ENCODE measurements at regions not wholly inside any gene's neighbourhood (a gene's known extent, or its start where the extent isn't known, plus 50 kb on each side); places are given as distances from the start of the nearest gene placed in this dataset.
"Not testable (repeated sequence)": the region's sequence is repeated elsewhere in the genome, so short reads cannot be mapped to it uniquely, and the experiment has no call there.

GRCh38 chr7:65800890-65801341, 72.0 kb upstream of the VKORC1L1 start:
- Histone ChIP-seq H3K4me2 (ENCODE audit: low read length) (no peak overlapping the region), H2AFZ (ENCODE audit: low read depth, low read length) (no peak overlapping the region), H3K4me3 (ENCODE audit: low read length) (no peak overlapping the region), H3K79me2 (replicated peaks; ENCODE audit: insufficient read depth, low read length) (no peaks in the 10 kb centered on the region), H3K36me3 (ENCODE audit: insufficient read depth, low read length) (no peaks in the 10 kb centered on the region), H3K9ac (ENCODE audit: low read length) (no peak overlapping the region), H3K9me2 (ENCODE audit: insufficient read depth, low read length) (no peaks in the 10 kb centered on the region), H3F3A (ENCODE audit: insufficient read depth, low read length, poor library complexity, severe bottlenecking) (no peaks in the 10 kb centered on the region), H3K27me3 (ENCODE audit: insufficient read depth, low read depth, low read length) (no peaks in the 10 kb centered on the region), H4K20me1 (ENCODE audit: insufficient read depth) (no peaks in the 10 kb centered on the region), H3K27ac (ENCODE audit: low read length) (no peak overlapping the region), H3K9me3 (ENCODE audit: low read length) (no peaks in the 10 kb centered on the region)
- TF ChIP-seq, protein P1, sequence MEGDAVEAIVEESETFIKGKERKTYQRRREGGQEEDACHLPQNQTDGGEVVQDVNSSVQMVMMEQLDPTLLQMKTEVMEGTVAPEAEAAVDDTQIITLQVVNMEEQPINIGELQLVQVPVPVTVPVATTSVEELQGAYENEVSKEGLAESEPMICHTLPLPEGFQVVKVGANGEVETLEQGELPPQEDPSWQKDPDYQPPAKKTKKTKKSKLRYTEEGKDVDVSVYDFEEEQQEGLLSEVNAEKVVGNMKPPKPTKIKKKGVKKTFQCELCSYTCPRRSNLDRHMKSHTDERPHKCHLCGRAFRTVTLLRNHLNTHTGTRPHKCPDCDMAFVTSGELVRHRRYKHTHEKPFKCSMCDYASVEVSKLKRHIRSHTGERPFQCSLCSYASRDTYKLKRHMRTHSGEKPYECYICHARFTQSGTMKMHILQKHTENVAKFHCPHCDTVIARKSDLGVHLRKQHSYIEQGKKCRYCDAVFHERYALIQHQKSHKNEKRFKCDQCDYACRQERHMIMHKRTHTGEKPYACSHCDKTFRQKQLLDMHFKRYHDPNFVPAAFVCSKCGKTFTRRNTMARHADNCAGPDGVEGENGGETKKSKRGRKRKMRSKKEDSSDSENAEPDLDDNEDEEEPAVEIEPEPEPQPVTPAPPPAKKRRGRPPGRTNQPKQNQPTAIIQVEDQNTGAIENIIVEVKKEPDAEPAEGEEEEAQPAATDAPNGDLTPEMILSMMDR (IDR thresholded peaks at IDR 0.05; ENCODE audit: poor library complexity, severe bottlenecking), result no peak
- TF ChIP-seq, protein P2, sequence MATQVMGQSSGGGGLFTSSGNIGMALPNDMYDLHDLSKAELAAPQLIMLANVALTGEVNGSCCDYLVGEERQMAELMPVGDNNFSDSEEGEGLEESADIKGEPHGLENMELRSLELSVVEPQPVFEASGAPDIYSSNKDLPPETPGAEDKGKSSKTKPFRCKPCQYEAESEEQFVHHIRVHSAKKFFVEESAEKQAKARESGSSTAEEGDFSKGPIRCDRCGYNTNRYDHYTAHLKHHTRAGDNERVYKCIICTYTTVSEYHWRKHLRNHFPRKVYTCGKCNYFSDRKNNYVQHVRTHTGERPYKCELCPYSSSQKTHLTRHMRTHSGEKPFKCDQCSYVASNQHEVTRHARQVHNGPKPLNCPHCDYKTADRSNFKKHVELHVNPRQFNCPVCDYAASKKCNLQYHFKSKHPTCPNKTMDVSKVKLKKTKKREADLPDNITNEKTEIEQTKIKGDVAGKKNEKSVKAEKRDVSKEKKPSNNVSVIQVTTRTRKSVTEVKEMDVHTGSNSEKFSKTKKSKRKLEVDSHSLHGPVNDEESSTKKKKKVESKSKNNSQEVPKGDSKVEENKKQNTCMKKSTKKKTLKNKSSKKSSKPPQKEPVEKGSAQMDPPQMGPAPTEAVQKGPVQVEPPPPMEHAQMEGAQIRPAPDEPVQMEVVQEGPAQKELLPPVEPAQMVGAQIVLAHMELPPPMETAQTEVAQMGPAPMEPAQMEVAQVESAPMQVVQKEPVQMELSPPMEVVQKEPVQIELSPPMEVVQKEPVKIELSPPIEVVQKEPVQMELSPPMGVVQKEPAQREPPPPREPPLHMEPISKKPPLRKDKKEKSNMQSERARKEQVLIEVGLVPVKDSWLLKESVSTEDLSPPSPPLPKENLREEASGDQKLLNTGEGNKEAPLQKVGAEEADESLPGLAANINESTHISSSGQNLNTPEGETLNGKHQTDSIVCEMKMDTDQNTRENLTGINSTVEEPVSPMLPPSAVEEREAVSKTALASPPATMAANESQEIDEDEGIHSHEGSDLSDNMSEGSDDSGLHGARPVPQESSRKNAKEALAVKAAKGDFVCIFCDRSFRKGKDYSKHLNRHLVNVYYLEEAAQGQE (IDR thresholded peaks at IDR 0.05; ENCODE audit: borderline replicate concordance), result no peak
- no peak for TF ChIP-seq RAD21 (conservative IDR thresholded peaks at IDR 0.05)
- no peak for TF ChIP-seq MXI1 (conservative IDR thresholded peaks at IDR 0.05; ENCODE audit: poor library complexity, severe bottlenecking)
- TF ChIP-seq POLR2AphosphoS5 (IDR thresholded peaks at IDR 0.05), result no peak
- no peak for TF ChIP-seq EP300 (conservative IDR thresholded peaks at IDR 0.05; ENCODE audit: poor library complexity, severe bottlenecking)
- TF ChIP-seq EZH2 (IDR thresholded peaks at IDR 0.05; ENCODE audit: borderline replicate concordance, insufficient read depth, low read length, poor library complexity, severe bottlenecking), result no peak
- TF ChIP-seq TAF1 (IDR thresholded peaks at IDR 0.05; ENCODE audit: low read depth), result no peak
- TF ChIP-seq SMC3 (conservative IDR thresholded peaks at IDR 0.05; ENCODE audit: poor library complexity), result no peak

DNA sequence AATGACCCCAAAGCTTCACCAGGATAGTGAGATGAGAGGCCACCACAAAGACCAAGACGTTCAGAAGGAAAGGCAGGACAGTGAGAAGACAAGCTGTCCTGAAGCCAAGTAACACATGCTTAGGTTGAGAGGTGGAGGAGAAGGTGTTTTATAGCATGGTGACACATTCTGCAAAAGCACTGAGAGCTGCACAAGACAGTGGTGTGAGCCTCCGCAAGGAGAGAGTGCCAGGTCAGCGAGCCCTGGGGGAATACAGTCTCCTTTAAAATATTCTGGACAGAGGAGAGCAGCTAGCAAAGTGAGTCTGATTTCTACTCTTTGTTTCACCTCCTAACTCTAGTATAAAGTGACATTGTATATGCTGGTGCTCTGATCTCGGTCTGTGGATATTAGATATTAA, 68.0 kb upstream of the VKORC1L1 start:
- Histone ChIP-seq H2AFZ (ENCODE audit: low read depth, low read length) (no peak overlapping the region), H3K27me3 (ENCODE audit: insufficient read depth, low read depth, low read length) (no peaks in the 10 kb centered on the region), H3K9me3 (ENCODE audit: low read length) (no peaks in the 10 kb centered on the region), H4K20me1 (ENCODE audit: insufficient read depth) (no peaks in the 10 kb centered on the region), H3F3A (ENCODE audit: insufficient read depth, low read length, poor library complexity, severe bottlenecking) (no peaks in the 10 kb centered on the region), H3K4me3 (ENCODE audit: low read length) (no peak overlapping the region), H3K9ac (ENCODE audit: low read length) (no peak overlapping the region), H3K36me3 (ENCODE audit: insufficient read depth, low read length) (peaks cover 5% of the 10 kb centered on the region), H3K9me2 (ENCODE audit: insufficient read depth, low read length) (no peaks in the 10 kb centered on the region), H3K79me2 (replicated peaks; ENCODE audit: insufficient read depth, low read length) (no peaks in the 10 kb centered on the region), H3K4me2 (ENCODE audit: low read length) (no peak overlapping the region), H3K27ac (ENCODE audit: low read length) (no peak overlapping the region)
- no peak for TF ChIP-seq TAF1 (IDR thresholded peaks at IDR 0.05; ENCODE audit: low read depth)
- no peak for TF ChIP-seq EP300 (conservative IDR thresholded peaks at IDR 0.05; ENCODE audit: poor library complexity, severe bottlenecking)
- TF ChIP-seq RAD21 (conservative IDR thresholded peaks at IDR 0.05), result no peak
- TF ChIP-seq MXI1 (conservative IDR thresholded peaks at IDR 0.05; ENCODE audit: poor library complexity, severe bottlenecking), result no peak
- TF ChIP-seq, protein P1 (IDR thresholded peaks at IDR 0.05; ENCODE audit: poor library complexity, severe bottlenecking), result no peak
- no peak for TF ChIP-seq EZH2 (IDR thresholded peaks at IDR 0.05; ENCODE audit: borderline replicate concordance, insufficient read depth, low read length, poor library complexity, severe bottlenecking)
- no peak for TF ChIP-seq SMC3 (conservative IDR thresholded peaks at IDR 0.05; ENCODE audit: poor library complexity)
- no peak for TF ChIP-seq POLR2AphosphoS5 (IDR thresholded peaks at IDR 0.05)
- TF ChIP-seq, protein P2 (IDR thresholded peaks at IDR 0.05; ENCODE audit: borderline replicate concordance), result no peak

GRCh38 chr7:65807067-65807466, 65.8 kb upstream of the VKORC1L1 start:
- H3K9me2 ChIP-seq (ENCODE audit: insufficient read depth, low read length); H3K9ac ChIP-seq (ENCODE audit: low read length); H3K4me3 ChIP-seq (ENCODE audit: low read length); H4K20me1 ChIP-seq (ENCODE audit: insufficient read depth); H3K27ac ChIP-seq (ENCODE audit: low read length); H3K27me3 ChIP-seq (ENCODE audit: insufficient read depth, low read depth, low read length); H2AFZ ChIP-seq (ENCODE audit: low read depth, low read length); H3F3A ChIP-seq (ENCODE audit: insufficient read depth, low read length, poor library complexity, severe bottlenecking); H3K79me2 ChIP-seq (replicated peaks; ENCODE audit: insufficient read depth, low read length); H3K4me2 ChIP-seq (ENCODE audit: low read length); H3K36me3 ChIP-seq (ENCODE audit: insufficient read depth, low read length); H3K9me3 ChIP-seq (ENCODE audit: low read length): not testable (repeated sequence)

Data from neural cell (in vitro differentiated cells).